Tibial nerve (tissue), 4 donors: ENCODE measurements at regions not wholly inside any gene's neighbourhood (a gene's known extent, or its start where the extent isn't known, plus 50 kb on each side); places are given as distances from the start of the nearest gene placed in this dataset.

ENCODE experiments used
- CTCF ChIP-seq, 5 experiments: fragments of 200-600 bp in 3 of 5; fragments of 450-650 bp in 2 of 5; sonication (generic) in 3 of 5; IDR thresholded peaks; one replicate each; pipeline ENCODE4 v1.5.1; 2016 to 2019; ENCODE audit warnings: antibody characterized with exemption in 5 of 5, mild to moderate bottlenecking in 3 of 5, moderate library complexity in 2 of 5
- EP300 ChIP-seq, 2 donors: sonication (generic); formaldehyde crosslinking; IDR thresholded peaks; one replicate each; pipeline ENCODE4 v1.6.1; 2017; ENCODE audit warnings: antibody characterized with exemption in 2 of 2, mild to moderate bottlenecking in 1 of 2
- POLR2A ChIP-seq, 2 donors: fragments of 450-650 bp; IDR thresholded peaks; one replicate each; pipeline ENCODE4 v1.6.1; 2017; ENCODE audit warnings: antibody characterized with exemption in 2 of 2, mild to moderate bottlenecking in 2 of 2, moderate library complexity in 2 of 2

- no peak for TF ChIP-seq CTCF (IDR thresholded peaks at IDR 0.05)
- no peak for TF ChIP-seq POLR2A (IDR thresholded peaks at IDR 0.05)
- no peak for TF ChIP-seq EP300 (IDR thresholded peaks at IDR 0.05)
Measured at GRCh38 chr2:225865468-225865867, 466.0 kb downstream of the NYAP2 start.
